VCaP (cell line): ENCODE measurements at regions not wholly inside any gene's neighbourhood (a gene's known extent, or its start where the extent isn't known, plus 50 kb on each side); places are given as distances from the start of the nearest gene placed in this dataset.
"Not testable (repeated sequence)": the region's sequence is repeated elsewhere in the genome, so short reads cannot be mapped to it uniquely, and the experiment has no call there.

Experiments used
- H3K27ac ChIP-seq: fragments of 450-650 bp; 2 replicates; pipeline ENCODE4 v1.5.1; 2017
- CTCF ChIP-seq: fragments of 450-650 bp; conservative IDR thresholded peaks from 2 replicates; pipeline ENCODE4 v1.5.1; 2017; ENCODE audit warnings: mild to moderate bottlenecking, moderate library complexity

GRCh38 chr1:95642035-95642434, 408.0 kb downstream of the RWDD3 start:
- no peak for TF ChIP-seq CTCF
- peak overlapping the region; percentile 79 for H3K27ac ChIP-seq

GRCh38 chr1:95643071-95643470, 409.1 kb downstream of the RWDD3 start:
- TF ChIP-seq CTCF, result no peak
- peak overlapping the region; percentile 79; the same call in 1 of the 2 replicates for H3K27ac ChIP-seq

- H3K27ac ChIP-seq, result not testable (repeated sequence)
Measured at GRCh38 chr1:95645126-95645525, 411.1 kb downstream of the RWDD3 start.

GRCh38 chr1:95650631-95651030, 416.6 kb downstream of the RWDD3 start:
- no peak overlapping the region for H3K27ac ChIP-seq
- no peak for TF ChIP-seq CTCF

GRCh38 chr1:95652423-95652965, 418.5 kb downstream of the RWDD3 start:
- TF ChIP-seq CTCF, result no peak
- no peak overlapping the region for H3K27ac ChIP-seq

- H3K27ac ChIP-seq, result no peak overlapping the region
- no peak for TF ChIP-seq CTCF
Measured at GRCh38 chr1:95653618-95654017, 419.6 kb downstream of the RWDD3 start.

- TF ChIP-seq CTCF, result no peak
- no peak overlapping the region for H3K27ac ChIP-seq
Measured at GRCh38 chr1:95655321-95656020, 421.5 kb downstream of the RWDD3 start.

- no peak for TF ChIP-seq CTCF
- H3K27ac ChIP-seq, result no peak overlapping the region
Measured at GRCh38 chr1:95657248-95657647, 423.2 kb downstream of the RWDD3 start.
